Mesodermal cell (in vitro differentiated cells): ENCODE measurements at regions not wholly inside any gene's neighbourhood (a gene's known extent, or its start where the extent isn't known, plus 50 kb on each side); places are given as distances from the start of the nearest gene placed in this dataset.
"Not testable (repeated sequence)": the region's sequence is repeated elsewhere in the genome, so short reads cannot be mapped to it uniquely, and the experiment has no call there.

Source experiments
- H3K27ac ChIP-seq: 2 replicates; pipeline ENCODE4 v1.7.0; 2013; ENCODE audit warnings: mild to moderate bottlenecking, low read depth, low read length, moderate library complexity; ENCODE audit not compliant: severe bottlenecking
- H3K36me3 ChIP-seq: 2 replicates; pipeline ENCODE4 v1.7.1; 2013; ENCODE audit warnings: mild to moderate bottlenecking, low read length, moderate library complexity; ENCODE audit not compliant: control insufficient read depth, insufficient read depth
- H3K4me1 ChIP-seq: one replicate; pipeline ENCODE4 v1.7.1; 2013; ENCODE audit warnings: mild to moderate bottlenecking, low read length; ENCODE audit not compliant: insufficient read depth, control insufficient read depth, poor library complexity, severe bottlenecking
- H3K4me3 ChIP-seq: 2 replicates; pipeline ENCODE4 v1.7.0; 2013; ENCODE audit warnings: low read length, control low read depth, mild to moderate bottlenecking; ENCODE audit not compliant: insufficient read depth, poor library complexity, severe bottlenecking; ENCODE audit errors: extremely low read depth
- H3K9me3 ChIP-seq: 2 replicates; pipeline ENCODE4 v1.7.1; 2013; ENCODE audit warnings: mild to moderate bottlenecking, low read length, moderate library complexity; ENCODE audit not compliant: control insufficient read depth
- WGBS, 2 experiments: methylation state at CpG; one replicate each; pipeline ENCODE4 v1.1.5; 2013; ENCODE audit warnings: missing lambda C conversion rate in 2 of 2; ENCODE audit not compliant: insufficient coverage in 2 of 2; 5-methylcytosine and 5-hydroxymethylcytosine counted together

GRCh38 chr12:17016116-17016864, 410.3 kb upstream of the LMO3 start:
- H3K4me1 ChIP-seq: no peaks in the 10 kb centered on the region
- H3K27ac ChIP-seq: no peak overlapping the region
- 87 to 89% methylated on average over 6 to 7 of the region's 7 CpGs for WGBS, 2 experiments
- no peaks in the 10 kb centered on the region for H3K9me3 ChIP-seq
- no peaks in the 10 kb centered on the region for H3K36me3 ChIP-seq
- no peak overlapping the region for H3K4me3 ChIP-seq

GRCh38 chr12:17015501-17015900, 409.5 kb upstream of the LMO3 start:
- WGBS, 2 experiments: 100% methylated on average over 1 of the region's 1 CpG; no CpG with 5 or more reads in 1 of the 2 experiments
- H3K4me3 ChIP-seq: no peak overlapping the region
- H3K27ac ChIP-seq: no peak overlapping the region
- H3K4me1 ChIP-seq: no peaks in the 10 kb centered on the region
- no peaks in the 10 kb centered on the region for H3K36me3 ChIP-seq
- H3K9me3 ChIP-seq: no peaks in the 10 kb centered on the region

- WGBS, 2 experiments: 95 to 97% methylated on average over 33 to 39 of the region's 43 CpGs
- H3K9me3 ChIP-seq, H3K4me3 ChIP-seq: not testable (repeated sequence)
These were observed 401.6 kb upstream of the LMO3 start for GRCh38 chr12:17007442-17008040.

GRCh38 chr12:16998538-16998937, 392.6 kb upstream of the LMO3 start:
- H3K9me3 ChIP-seq, H3K27ac ChIP-seq, H3K36me3 ChIP-seq, H3K4me1 ChIP-seq, H3K4me3 ChIP-seq: not testable (repeated sequence)
- 87 to 94% methylated on average over 7 to 14 of the region's 14 CpGs for WGBS, 2 experiments

More at GRCh38 chr12:17007442-17008040, 401.6 kb upstream of the LMO3 start:
- not testable (repeated sequence) for H3K4me1 ChIP-seq, H3K27ac ChIP-seq, H3K36me3 ChIP-seq

DNA sequence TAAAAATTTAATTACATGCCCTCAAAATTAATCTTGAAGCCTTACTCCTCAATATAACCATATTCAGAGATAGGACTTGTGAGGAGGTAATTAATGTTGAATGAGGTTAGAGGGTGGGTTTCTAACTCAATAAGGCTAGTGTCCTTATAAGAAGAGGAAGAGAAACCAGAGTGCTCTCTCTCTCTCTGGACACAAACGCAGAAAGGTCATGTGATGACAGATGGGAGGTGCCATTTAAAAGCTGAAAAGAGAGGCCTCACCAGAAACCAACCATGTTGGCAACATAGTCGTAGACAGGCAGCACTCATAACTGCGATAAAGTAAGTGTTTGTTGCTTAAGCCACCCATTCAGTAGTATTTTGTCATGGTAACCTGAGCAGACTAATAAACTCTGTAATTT, 378.5 kb upstream of the LMO3 start:
- Histone ChIP-seq H3K36me3 (no peaks in the 10 kb centered on the region), H3K4me1 (no peaks in the 10 kb centered on the region), H3K4me3 (no peak overlapping the region), H3K27ac (no peak overlapping the region), H3K9me3 (no peaks in the 10 kb centered on the region)
- 92% methylated on average over 2 of the region's 3 CpGs for WGBS, 2 experiments

GRCh38 chr12:16972923-16973770, 367.2 kb upstream of the LMO3 start:
- 84 to 90% methylated on average over 3 to 5 of the region's 5 CpGs for WGBS, 2 experiments
- Histone ChIP-seq H3K4me3 (no peak overlapping the region), H3K27ac (no peak overlapping the region), H3K4me1 (no peaks in the 10 kb centered on the region), H3K9me3 (no peaks in the 10 kb centered on the region), H3K36me3 (no peaks in the 10 kb centered on the region)

GRCh38 chr12:16962889-16963288, 356.9 kb upstream of the LMO3 start:
- Histone ChIP-seq H3K9me3 (no peaks in the 10 kb centered on the region), H3K4me1 (no peaks in the 10 kb centered on the region), H3K4me3 (no peak overlapping the region), H3K36me3 (no peaks in the 10 kb centered on the region), H3K27ac (no peak overlapping the region)
- WGBS, 2 experiments: 93 to 100% methylated on average over 2 of the region's 2 CpGs

DNA sequence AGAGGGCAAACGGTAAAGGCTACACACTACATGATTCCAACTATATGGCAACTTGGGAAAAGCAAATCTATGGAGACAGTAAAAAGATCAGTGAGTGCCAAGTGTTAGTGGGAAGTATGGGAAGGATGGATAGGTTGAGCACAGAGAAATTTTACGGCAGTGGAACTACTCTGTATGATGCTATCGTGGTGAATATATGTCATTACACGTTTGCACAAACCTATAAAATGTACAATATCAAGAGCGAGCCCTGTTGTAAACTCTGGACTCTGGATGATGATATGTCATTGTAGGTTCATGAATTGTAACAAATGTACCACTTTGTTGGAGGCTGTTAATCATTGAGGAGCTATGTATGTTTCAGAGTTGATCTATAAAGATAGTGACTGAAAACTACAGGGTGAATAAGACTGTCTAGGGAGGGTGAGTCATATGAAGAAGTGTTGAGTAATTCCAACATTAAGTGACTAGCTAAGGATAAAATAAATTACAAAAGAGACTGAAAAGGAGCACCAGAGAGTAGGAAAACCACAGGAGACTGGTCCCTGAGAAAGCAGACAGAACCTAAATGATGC, 349.2 kb upstream of the LMO3 start:
- WGBS, 2 experiments: 100% methylated on average over 1 to 2 of the region's 5 CpGs
- H3K4me1 ChIP-seq: peaks cover under 1% of the 10 kb centered on the region
- H3K27ac ChIP-seq: no peak overlapping the region

GRCh38 chr12:16949871-16950667, 344.1 kb upstream of the LMO3 start:
- H3K27ac ChIP-seq: peak overlapping the region; percentile 43
- H3K9me3 ChIP-seq: no peaks in the 10 kb centered on the region
- 86% methylated on average over 2 of the region's 6 CpGs; no CpG with 5 or more reads in 1 of the 2 experiments for WGBS, 2 experiments
- peaks cover 6% of the 10 kb centered on the region for H3K4me1 ChIP-seq
- H3K36me3 ChIP-seq: no peaks in the 10 kb centered on the region
- H3K4me3 ChIP-seq: no peak overlapping the region

More for the DNA sequence above, 349.2 kb upstream of the LMO3 start:
- Histone ChIP-seq H3K9me3 (no peaks in the 10 kb centered on the region), H3K36me3 (no peaks in the 10 kb centered on the region), H3K4me3 (no peak overlapping the region)

GRCh38 chr12:16949371-16949770, 343.4 kb upstream of the LMO3 start:
- peak overlapping the region; percentile 43 for H3K27ac ChIP-seq
- no peak overlapping the region for H3K4me3 ChIP-seq
- H3K36me3 ChIP-seq: no peaks in the 10 kb centered on the region
- peaks cover 6% of the 10 kb centered on the region for H3K4me1 ChIP-seq
- H3K9me3 ChIP-seq: no peaks in the 10 kb centered on the region
- WGBS, 2 experiments: no CpG with 5 or more reads among the region's 3 CpGs
